SK-N-MC (cell line): ENCODE measurements at regions not wholly inside any gene's neighbourhood (a gene's known extent, or its start where the extent isn't known, plus 50 kb on each side); places are given as distances from the start of the nearest gene placed in this dataset.

Source experiments
- DNase-seq: peaks from one replicate; pipeline ENCODE4 v3.0.0-alpha.2; 2011; ENCODE audit warnings: low read depth, low spot score
- H3K27ac ChIP-seq: fragments of 200-600 bp; sonication (generic); 2 replicates; pipeline ENCODE4 v1.5.1; 2016; ENCODE audit warnings: mixed run types
- H3K36me3 ChIP-seq: fragments of 200-600 bp; sonication (generic); 2 replicates; pipeline ENCODE4 v1.6.1; 2017; ENCODE audit warnings: antibody characterized with exemption, low read length, mixed read lengths; ENCODE audit not compliant: insufficient read depth
- H3K4me3 ChIP-seq: fragments of 200-600 bp; sonication (generic); 2 replicates; pipeline ENCODE4 v1.5.1; 2016
- H3K9ac ChIP-seq: fragments of 200-600 bp; sonication (generic); 2 replicates; pipeline ENCODE4 v1.8.0; 2017; ENCODE audit warnings: mixed run types, mixed read lengths; ENCODE audit not compliant: insufficient read length
- H3K9me3 ChIP-seq: fragments of 200-600 bp; sonication (generic); 2 replicates; pipeline ENCODE4 v1.6.1; 2017; ENCODE audit warnings: low read depth, mild to moderate bottlenecking, antibody characterized with exemption, low read length, moderate library complexity, mixed read lengths
- EZH2 ChIP-seq: fragments of 200-600 bp; sonication (generic); IDR thresholded peaks from one replicate; pipeline ENCODE4 v1.6.1; 2017; ENCODE audit warnings: antibody characterized with exemption
- FOXP2 ChIP-seq: optimal IDR thresholded peaks from 2 replicates; pipeline ENCODE3; 2011; ENCODE audit warnings: mild to moderate bottlenecking, moderate library complexity; ENCODE audit not compliant: insufficient read depth; ENCODE audit errors: extremely low read length, control extremely low read depth
- POLR2AphosphoS5 ChIP-seq: IDR thresholded peaks from 2 replicates; pipeline ENCODE4 v1.6.1; 2012; ENCODE audit warnings: mild to moderate bottlenecking, low read depth, low read length, borderline replicate concordance

DNA sequence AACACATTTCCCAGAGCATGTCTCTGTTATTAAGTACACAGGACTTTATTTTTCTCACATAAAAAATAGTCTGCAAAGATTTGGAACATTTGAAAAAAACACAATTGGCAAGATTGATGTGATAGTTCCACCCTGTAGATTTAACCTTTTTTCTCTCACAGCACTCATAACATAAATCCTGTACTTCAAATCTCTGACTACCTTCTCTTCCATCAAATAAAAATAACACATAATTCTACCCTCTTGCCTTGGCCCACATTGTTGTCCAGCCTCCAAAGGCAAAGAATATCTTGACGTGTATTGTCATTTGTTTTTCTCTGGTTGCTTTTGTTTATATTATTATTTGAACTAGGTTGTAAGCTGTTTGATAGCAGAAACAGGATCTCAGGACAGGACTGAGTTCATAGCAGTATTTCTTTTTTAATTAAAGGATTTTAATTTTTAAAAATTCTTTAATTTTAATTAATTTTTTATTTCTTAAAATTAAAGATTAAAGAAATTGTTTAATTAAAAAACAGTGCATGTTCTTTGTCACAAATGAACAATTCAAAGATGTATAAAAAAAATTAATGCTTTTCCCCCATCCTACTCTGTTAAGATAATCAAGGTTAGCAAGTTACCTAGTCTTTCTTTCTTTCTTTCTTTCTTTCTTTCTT lies 69.1 kb upstream of the PCSK1 start:
- H3K27ac ChIP-seq: no peak overlapping the region

DNA sequence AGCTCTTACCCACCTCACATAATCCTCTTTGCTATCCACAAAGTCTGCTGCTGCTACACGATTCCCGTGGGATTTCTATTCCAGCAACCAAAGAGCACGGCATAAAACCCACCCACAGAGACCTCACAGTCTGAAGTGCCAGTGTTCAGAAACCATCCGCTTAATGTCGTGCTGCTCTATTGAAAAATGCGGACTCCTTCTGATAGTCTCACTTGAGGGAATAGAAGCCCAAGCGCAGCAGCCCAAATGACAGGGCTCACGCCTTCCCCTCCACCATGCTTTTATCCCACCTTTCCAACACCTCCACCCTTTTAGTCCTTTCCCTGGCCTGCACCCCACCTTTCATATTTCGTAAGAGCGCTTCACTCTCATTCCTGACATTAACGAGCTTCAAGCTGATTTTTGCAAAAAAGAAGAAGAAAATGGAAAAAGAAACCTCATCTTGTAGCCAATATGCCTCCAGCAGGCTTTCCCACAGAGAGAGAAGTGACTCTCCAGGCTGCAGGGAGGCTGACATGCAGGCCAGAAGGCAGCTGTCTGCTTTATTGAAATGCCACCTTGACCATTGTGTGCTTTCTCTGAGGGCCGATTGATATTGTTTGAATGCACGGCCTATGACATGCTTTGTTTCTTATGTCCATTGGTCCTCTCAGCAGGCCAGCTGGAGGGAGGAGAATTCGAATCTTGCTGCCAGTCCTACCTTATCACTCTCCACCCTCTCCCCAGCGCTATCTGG lies 70.6 kb upstream of the PCSK1 start:
- Histone ChIP-seq H3K4me3 (no peak overlapping the region), H3K27ac (no peak overlapping the region), H3K9ac (no peak overlapping the region), H3K36me3 (no peaks in the 10 kb centered on the region), H3K9me3 (no peaks in the 10 kb centered on the region)
- no peak for DNase-seq
- TF ChIP-seq EZH2 (no peak), FOXP2 (no peak), POLR2AphosphoS5 (no peak)

More for the DNA sequence above, 69.1 kb upstream of the PCSK1 start:
- Histone ChIP-seq H3K9me3 (no peaks in the 10 kb centered on the region), H3K4me3 (no peak overlapping the region), H3K9ac (no peak overlapping the region), H3K36me3 (no peaks in the 10 kb centered on the region)
- DNase-seq: no peak
- TF ChIP-seq FOXP2: no peak
- TF ChIP-seq EZH2: no peak
- no peak for TF ChIP-seq POLR2AphosphoS5

DNA sequence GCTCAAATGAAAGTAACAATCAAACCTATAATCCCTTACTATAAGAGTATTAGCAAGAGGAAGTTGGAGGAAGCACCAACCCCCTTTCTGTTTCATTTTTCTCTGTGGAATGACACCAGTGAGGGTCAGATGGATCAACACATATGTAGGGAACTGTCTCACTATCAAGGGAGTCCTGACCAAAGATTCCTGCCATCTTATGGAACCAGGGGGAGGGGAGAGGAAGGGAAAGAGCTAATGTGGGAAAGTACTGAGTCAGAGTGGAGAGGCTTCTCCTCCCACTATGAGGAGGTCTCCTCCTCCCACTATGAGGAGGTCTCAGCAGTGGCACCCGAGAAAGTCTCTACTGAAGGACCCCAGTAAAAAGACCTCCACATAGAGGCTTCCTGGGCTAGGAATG lies 73.3 kb upstream of the PCSK1 start:
- no peaks in the 10 kb centered on the region for H3K36me3 ChIP-seq
- no peak overlapping the region for H3K9ac ChIP-seq
- TF ChIP-seq POLR2AphosphoS5: no peak
- no peak for TF ChIP-seq EZH2
- no peak for TF ChIP-seq FOXP2
- H3K27ac ChIP-seq: no peak overlapping the region
- no peaks in the 10 kb centered on the region for H3K9me3 ChIP-seq
- no peak overlapping the region for H3K4me3 ChIP-seq
- DNase-seq: no peak

DNA sequence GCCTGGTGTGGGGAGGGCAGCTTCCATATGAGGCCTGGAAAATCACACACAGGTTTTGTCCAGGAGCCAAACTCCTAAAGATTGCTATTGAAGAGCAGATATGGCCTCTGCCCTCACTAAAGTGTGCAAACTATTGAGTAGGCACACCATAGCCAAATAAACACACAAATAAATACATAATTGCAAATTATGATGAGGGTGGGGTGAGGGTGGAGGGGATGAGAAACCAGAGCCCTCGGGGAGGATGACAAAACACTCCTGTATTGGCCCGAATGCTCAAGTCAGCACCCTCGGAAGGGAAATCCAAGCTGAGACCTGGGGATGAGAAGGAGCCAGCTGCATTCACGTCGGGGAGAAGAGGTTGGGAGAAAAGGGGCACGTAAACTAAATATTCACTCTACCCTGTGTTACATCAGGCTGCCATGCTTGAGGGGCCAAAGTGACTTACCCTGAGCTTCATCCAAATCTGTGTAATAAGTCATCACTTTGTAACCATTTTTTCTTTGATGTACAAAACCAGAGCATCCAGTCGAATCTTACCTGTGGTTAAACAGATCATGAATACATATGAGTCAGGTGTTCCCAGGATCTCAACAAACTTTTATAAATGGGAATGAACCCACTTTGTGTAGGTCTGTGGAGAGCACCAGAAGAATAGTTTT lies 73.9 kb upstream of the PCSK1 start:
- Histone ChIP-seq H3K9ac (no peak overlapping the region), H3K36me3 (no peaks in the 10 kb centered on the region), H3K9me3 (no peaks in the 10 kb centered on the region), H3K27ac (no peak overlapping the region), H3K4me3 (no peak overlapping the region)
- no peak for DNase-seq
- TF ChIP-seq FOXP2 (no peak), EZH2 (no peak), POLR2AphosphoS5 (no peak)

DNA sequence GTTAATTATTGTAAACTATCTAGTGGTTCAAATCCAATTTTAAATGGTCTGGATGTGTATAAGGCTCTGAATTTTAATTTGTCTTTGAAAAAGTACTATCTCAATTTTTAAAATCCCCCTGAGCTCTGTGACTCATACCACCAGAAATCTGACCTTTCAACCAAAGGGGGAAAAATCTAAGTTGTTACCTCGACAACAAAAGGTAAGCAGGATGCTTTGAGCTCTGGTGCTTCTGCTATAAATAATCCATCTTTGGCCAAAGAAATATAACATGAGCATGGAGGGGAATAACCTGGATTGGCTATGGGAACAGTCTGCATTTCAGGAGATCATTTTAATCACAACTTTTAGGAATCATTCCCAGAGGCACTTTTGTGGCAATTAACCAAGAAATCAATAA lies 76.3 kb upstream of the PCSK1 start:
- H3K9ac ChIP-seq: no peak overlapping the region
- no peak for DNase-seq
- no peak overlapping the region for H3K4me3 ChIP-seq
- no peak overlapping the region for H3K27ac ChIP-seq
- no peaks in the 10 kb centered on the region for H3K9me3 ChIP-seq
- TF ChIP-seq POLR2AphosphoS5: no peak
- TF ChIP-seq EZH2: no peak
- no peak for TF ChIP-seq FOXP2
- H3K36me3 ChIP-seq: no peaks in the 10 kb centered on the region

DNA sequence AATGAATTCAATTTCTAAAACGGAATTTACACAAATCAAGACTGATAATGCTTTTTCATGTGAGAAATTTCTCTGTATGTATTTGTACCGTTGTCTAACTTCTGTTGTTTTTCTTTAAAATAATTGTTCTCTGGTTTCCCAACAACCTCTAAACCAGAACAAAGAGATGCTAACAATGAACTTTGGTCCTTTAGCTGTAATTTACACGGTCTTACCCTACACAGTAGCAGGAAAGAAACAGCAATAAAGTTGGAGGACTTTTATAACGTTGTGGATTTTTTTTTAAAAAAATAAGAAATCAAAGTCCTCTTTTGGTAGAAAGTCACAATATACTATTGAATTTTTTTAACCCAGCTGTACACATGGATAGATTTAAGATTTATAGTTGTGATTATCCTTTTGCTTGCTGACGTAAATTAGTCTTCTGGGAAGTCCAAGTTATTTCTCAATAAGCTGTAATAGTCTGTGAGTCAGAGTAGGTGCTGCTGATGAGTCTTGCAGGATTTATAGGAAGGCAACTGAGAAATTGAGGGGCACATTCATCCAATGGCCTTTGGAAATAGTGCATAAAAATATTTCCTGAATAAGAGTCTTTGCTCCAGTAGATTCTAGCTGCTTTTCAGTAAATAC lies 76.8 kb upstream of the PCSK1 start:
- DNase-seq: no peak
- Histone ChIP-seq H3K36me3 (no peaks in the 10 kb centered on the region), H3K9me3 (no peaks in the 10 kb centered on the region), H3K9ac (no peak overlapping the region), H3K4me3 (no peak overlapping the region), H3K27ac (no peak overlapping the region)
- TF ChIP-seq POLR2AphosphoS5 (no peak), EZH2 (no peak), FOXP2 (no peak)

DNA sequence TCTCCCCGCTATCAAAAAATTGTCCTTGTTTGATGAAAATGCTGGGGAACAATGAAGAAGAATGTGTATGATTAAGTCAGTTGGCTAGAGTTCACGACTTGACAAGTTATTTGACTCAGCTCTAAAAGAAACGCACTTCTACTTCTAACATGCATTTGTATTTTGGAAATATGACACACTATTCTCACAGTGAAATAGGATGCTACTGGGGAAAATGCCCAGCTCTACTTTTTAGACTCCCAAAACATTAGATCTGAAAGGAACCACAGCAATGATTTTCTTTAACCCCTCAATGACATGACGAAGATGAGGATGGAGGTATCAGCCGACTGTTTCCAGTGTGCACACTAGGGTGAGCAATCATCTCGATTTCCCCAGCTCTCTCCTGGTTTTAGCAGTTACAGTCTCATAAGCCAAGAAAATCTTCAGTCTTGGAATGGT lies 83.6 kb upstream of the PCSK1 start:
- TF ChIP-seq POLR2AphosphoS5: no peak
- TF ChIP-seq EZH2: no peak
- no peak for TF ChIP-seq FOXP2
- Histone ChIP-seq H3K9ac (no peak overlapping the region), H3K27ac (no peak overlapping the region), H3K36me3 (no peaks in the 10 kb centered on the region), H3K4me3 (no peak overlapping the region), H3K9me3 (no peaks in the 10 kb centered on the region)
- no peak for DNase-seq

DNA sequence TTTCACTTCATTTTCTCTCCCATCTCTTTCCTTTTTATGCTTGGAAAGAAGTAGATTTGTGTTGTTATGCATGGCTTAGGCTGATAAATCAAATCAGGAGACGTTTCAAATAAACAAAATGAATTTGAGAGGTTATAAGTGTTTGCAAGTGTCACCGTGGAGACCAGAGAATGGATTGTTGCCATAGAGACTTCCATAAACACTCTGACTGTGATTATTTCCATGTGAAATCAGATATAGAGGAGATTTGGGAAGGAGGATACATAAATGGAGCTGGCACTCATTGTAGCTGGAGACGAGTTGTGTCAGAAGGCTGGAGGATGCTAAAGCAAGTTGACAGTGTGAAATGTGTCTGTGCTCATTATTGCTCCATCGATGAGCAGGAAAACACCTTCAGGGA lies 84.2 kb upstream of the PCSK1 start:
- no peak for DNase-seq
- no peaks in the 10 kb centered on the region for H3K9me3 ChIP-seq
- no peak overlapping the region for H3K9ac ChIP-seq
- TF ChIP-seq EZH2 (no peak), POLR2AphosphoS5 (no peak), FOXP2 (no peak)
- no peak overlapping the region for H3K27ac ChIP-seq
- no peaks in the 10 kb centered on the region for H3K36me3 ChIP-seq
- no peak overlapping the region for H3K4me3 ChIP-seq
